ENCODE measurements at regions not wholly inside any gene's neighbourhood (a gene's known extent, or its start where the extent isn't known, plus 50 kb on each side); places are given as distances from the start of the nearest gene placed in this dataset.

- Histone ChIP-seq H4K20me1 (ENCODE audit: insufficient read depth, low read length) (no peaks in the 10 kb centered on the region), H3K27me3 (ENCODE audit: control insufficient read depth in 2 of 2, insufficient read depth in 2 of 2, low read length in 2 of 2) (no peaks in the 10 kb centered on the region), H3K36me3 (replicated peaks in 1 of 2; ENCODE audit: control insufficient read depth in 1 of 2, insufficient read depth in 2 of 2, low read length in 2 of 2) (no peaks in the 10 kb centered on the region), H3K4me3 (replicated peaks in 1 of 3; ENCODE audit: low read depth in 2 of 3, low read length in 3 of 3) (no peak overlapping the region), H3K9me3 (replicated peaks in 1 of 2; ENCODE audit: control insufficient read depth in 1 of 2, insufficient read depth in 1 of 2, low read length in 2 of 2) (no peaks in the 10 kb centered on the region), H3K4me2 (replicated peaks; ENCODE audit: extremely low read depth, low read length, poor library complexity, severe bottlenecking) (no peak overlapping the region), H3K79me2 (ENCODE audit: insufficient read depth, low read length) (no peaks in the 10 kb centered on the region), H3K27ac (ENCODE audit: low read depth in 1 of 2, low read length in 2 of 2) (no peak overlapping the region), H2AFZ (ENCODE audit: insufficient read depth, low read depth, low read length, poor library complexity, severe bottlenecking) (no peak overlapping the region), H3K4me1 (ENCODE audit: control insufficient read depth in 1 of 2, insufficient read depth in 2 of 2, low read length in 2 of 2) (no peaks in the 10 kb centered on the region), H3K9ac (ENCODE audit: insufficient read depth, low read length, poor library complexity, severe bottlenecking) (no peak overlapping the region)
- TF ChIP-seq CTCF (IDR thresholded peaks at IDR 0.05), result no peak
- Mint-ChIP-seq H3K4me3 (no peak overlapping the region), H3K27ac (no peak overlapping the region), H3K36me3 (no peaks in the 10 kb centered on the region), H3K27me3 (ENCODE audit: low read depth in 3 of 3) (peaks cover 0 to 5% (median 2%) of the 10 kb centered on the region in 3 donors), H3K9me3 (peaks cover 0 to 2% (median 0%) of the 10 kb centered on the region in 7 donors), H3K4me1 (no peaks in the 10 kb centered on the region)
- intact Hi-C loops (cut with micrococcal nuclease), result loop anchor here in 1 of 2 donors (10.0 kb wide), 1 partner anchor 77 kb away; no protein-coding TSS in a partner anchor
- no CpG with 5 or more reads among the region's 1 CpG for WGBS (ENCODE audit: insufficient coverage)
- DNase-seq, result no peak
These were observed 175.4 kb upstream of the VEGFC start for GRCh38 chr4:176968094-176968493.

GRCh38 chr4:176969011-176969410 is 176.3 kb upstream of the VEGFC start:
- Histone ChIP-seq H3K4me1 (ENCODE audit: control insufficient read depth in 1 of 2, insufficient read depth in 2 of 2, low read length in 2 of 2) (no peaks in the 10 kb centered on the region), H2AFZ (ENCODE audit: insufficient read depth, low read depth, low read length, poor library complexity, severe bottlenecking) (no peak overlapping the region), H3K4me2 (replicated peaks; ENCODE audit: extremely low read depth, low read length, poor library complexity, severe bottlenecking) (no peak overlapping the region), H3K4me3 (replicated peaks in 1 of 3; ENCODE audit: low read depth in 2 of 3, low read length in 3 of 3) (no peak overlapping the region), H3K27ac (ENCODE audit: low read depth in 1 of 2, low read length in 2 of 2) (no peak overlapping the region), H3K9ac (ENCODE audit: insufficient read depth, low read length, poor library complexity, severe bottlenecking) (no peak overlapping the region), H3K9me3 (replicated peaks in 1 of 2; ENCODE audit: control insufficient read depth in 1 of 2, insufficient read depth in 1 of 2, low read length in 2 of 2) (no peaks in the 10 kb centered on the region), H4K20me1 (ENCODE audit: insufficient read depth, low read length) (no peaks in the 10 kb centered on the region), H3K79me2 (ENCODE audit: insufficient read depth, low read length) (no peaks in the 10 kb centered on the region), H3K27me3 (ENCODE audit: control insufficient read depth in 2 of 2, insufficient read depth in 2 of 2, low read length in 2 of 2) (no peaks in the 10 kb centered on the region), H3K36me3 (replicated peaks in 1 of 2; ENCODE audit: control insufficient read depth in 1 of 2, insufficient read depth in 2 of 2, low read length in 2 of 2) (no peaks in the 10 kb centered on the region)
- Mint-ChIP-seq H3K36me3 (no peaks in the 10 kb centered on the region), H3K4me3 (no peak overlapping the region), H3K9me3 (peaks cover 0 to 2% (median 0%) of the 10 kb centered on the region in 7 donors), H3K27ac (no peak overlapping the region), H3K4me1 (no peaks in the 10 kb centered on the region), H3K27me3 (ENCODE audit: low read depth in 3 of 3) (peaks cover 0 to 4% (median 2%) of the 10 kb centered on the region in 3 donors)
- intact Hi-C loops (cut with micrococcal nuclease), result loop anchor here in 1 of 2 donors (10.0 kb wide), 1 partner anchor 76 kb away; no protein-coding TSS in a partner anchor
- WGBS (ENCODE audit: insufficient coverage), result 100% methylated on average over 1 of the region's 2 CpGs
- TF ChIP-seq CTCF (IDR thresholded peaks at IDR 0.05), result no peak
- DNase-seq, result no peak

Data from CD14-positive monocyte (primary cell).